ENCODE measurements at regions not wholly inside any gene's neighbourhood (a gene's known extent, or its start where the extent isn't known, plus 50 kb on each side); places are given as distances from the start of the nearest gene placed in this dataset.

GRCh38 chr9:120236596-120236995 is 343.4 kb downstream of the CDK5RAP2 start:
- no peak for TF ChIP-seq CTCF (conservative IDR thresholded peaks at IDR 0.05; ENCODE audit: low read length)
- no peak for TF ChIP-seq EZH2phosphoT487 (IDR thresholded peaks at IDR 0.05; ENCODE audit: borderline replicate concordance, low read depth, low read length)

Measured in OCI-LY7 (cell line).